ENCODE measurements at regions not wholly inside any gene's neighbourhood (a gene's known extent, or its start where the extent isn't known, plus 50 kb on each side); places are given as distances from the start of the nearest gene placed in this dataset.

GRCh38 chr1:13970631-13971247 lies 270.8 kb downstream of the PRDM2 start:
- DNase-seq (ENCODE audit: low read depth): no peak

GRCh38 chr1:13976485-13976884 lies 276.5 kb downstream of the PRDM2 start:
- DNase-seq (ENCODE audit: low read depth): no peak

- DNase-seq (ENCODE audit: low read depth): no peak
These were observed 281.2 kb downstream of the PRDM2 start for GRCh38 chr1:13981142-13981541.

- no peak for DNase-seq (ENCODE audit: low read depth)
These were observed 283.4 kb downstream of the PRDM2 start for GRCh38 chr1:13983393-13983792.

- no peak for DNase-seq (ENCODE audit: low read depth)
These were observed 291.0 kb downstream of the PRDM2 start for GRCh38 chr1:13990939-13991338.

GRCh38 chr1:13992489-13993285 lies 292.7 kb downstream of the PRDM2 start:
- DNase-seq (ENCODE audit: low read depth): no peak

GRCh38 chr1:13994386-13994785 lies 294.4 kb downstream of the PRDM2 start:
- DNase-seq (ENCODE audit: low read depth): no peak

GRCh38 chr1:13996334-13996733 lies 296.3 kb downstream of the PRDM2 start:
- no peak for DNase-seq (ENCODE audit: low read depth)

GRCh38 chr1:14003552-14003951 lies 303.6 kb downstream of the PRDM2 start:
- no peak for DNase-seq (ENCODE audit: low read depth)

GRCh38 chr1:14009582-14009981 lies 309.6 kb downstream of the PRDM2 start:
- DNase-seq (ENCODE audit: low read depth): no peak

- DNase-seq (ENCODE audit: low read depth): no peak
These were observed 310.5 kb downstream of the PRDM2 start for GRCh38 chr1:14010476-14010875.

GRCh38 chr1:14011132-14011531 lies 311.1 kb downstream of the PRDM2 start:
- DNase-seq (ENCODE audit: low read depth): no peak

- DNase-seq (ENCODE audit: low read depth): no peak
These were observed 311.9 kb downstream of the PRDM2 start for GRCh38 chr1:14011888-14012287.

- DNase-seq (ENCODE audit: low read depth): no peak
These were observed 314.9 kb downstream of the PRDM2 start for GRCh38 chr1:14014929-14015328.

GRCh38 chr1:14015917-14016316 lies 315.9 kb downstream of the PRDM2 start:
- DNase-seq (ENCODE audit: low read depth): no peak

GRCh38 chr1:14017531-14017961 lies 317.6 kb downstream of the PRDM2 start:
- DNase-seq (ENCODE audit: low read depth): no peak

GRCh38 chr1:14019461-14019860 lies 319.5 kb downstream of the PRDM2 start:
- no peak for DNase-seq (ENCODE audit: low read depth)

- no peak for DNase-seq (ENCODE audit: low read depth)
These were observed 320.0 kb downstream of the PRDM2 start for GRCh38 chr1:14020006-14020405.

- no peak for DNase-seq (ENCODE audit: low read depth)
These were observed 327.1 kb downstream of the PRDM2 start for GRCh38 chr1:14027099-14027498.

GRCh38 chr1:14031461-14031860 lies 331.5 kb downstream of the PRDM2 start:
- no peak for DNase-seq (ENCODE audit: low read depth)

GRCh38 chr1:14034506-14034905 lies 334.5 kb downstream of the PRDM2 start:
- no peak for DNase-seq (ENCODE audit: low read depth)

GRCh38 chr1:14037101-14037847 lies 337.3 kb downstream of the PRDM2 start:
- no peak for DNase-seq (ENCODE audit: low read depth)
